Trophoblast cell (in vitro differentiated cells and primary cell): ENCODE measurements at regions not wholly inside any gene's neighbourhood (a gene's known extent, or its start where the extent isn't known, plus 50 kb on each side); places are given as distances from the start of the nearest gene placed in this dataset.

Source experiments
- DNase-seq, 2 donors: peaks; one replicate each; pipeline ENCODE4 v3.0.0-alpha.2; 2016
- H2AFZ ChIP-seq: 2 replicates; pipeline ENCODE4 v1.6.1; 2013; ENCODE audit warnings: low read length, moderate library complexity, mild to moderate bottlenecking; ENCODE audit not compliant: insufficient read depth, poor library complexity
- H2AK5ac ChIP-seq: 2 replicates; pipeline ENCODE4 v1.6.1; 2013; ENCODE audit warnings: mild to moderate bottlenecking, low read length
- H2BK120ac ChIP-seq: 2 replicates; pipeline ENCODE4 v1.6.1; 2013; ENCODE audit warnings: low read length, mild to moderate bottlenecking, moderate library complexity; ENCODE audit not compliant: insufficient read depth, poor library complexity
- H2BK12ac ChIP-seq: 2 replicates; pipeline ENCODE4 v1.6.1; 2013; ENCODE audit warnings: mild to moderate bottlenecking, low read length, moderate library complexity
- H2BK5ac ChIP-seq: 2 replicates; pipeline ENCODE4 v1.6.1; 2013; ENCODE audit warnings: low read length, low read depth, moderate library complexity, mild to moderate bottlenecking; ENCODE audit not compliant: poor library complexity
- H3K14ac ChIP-seq: 2 replicates; pipeline ENCODE4 v1.6.1; 2013; ENCODE audit warnings: mild to moderate bottlenecking, low read length
- H3K18ac ChIP-seq: 2 replicates; pipeline ENCODE4 v1.6.1; 2013; ENCODE audit warnings: mild to moderate bottlenecking, low read length
- H3K23ac ChIP-seq: 2 replicates; pipeline ENCODE4 v1.6.1; 2013; ENCODE audit warnings: low read length
- H3K27ac ChIP-seq: 2 replicates; pipeline ENCODE4 v1.5.1; 2013; ENCODE audit warnings: low read depth, mild to moderate bottlenecking, inconsistent platforms, low read length, moderate library complexity
- H3K27me3 ChIP-seq: 2 replicates; pipeline ENCODE4 v1.6.1; 2013; ENCODE audit warnings: inconsistent platforms, mild to moderate bottlenecking, low read length, moderate library complexity; ENCODE audit not compliant: insufficient read depth
- H3K36me3 ChIP-seq, 2 experiments: 1 replicate in 1 of 2; 2 replicates in 1 of 2; pipeline ENCODE4 v1.6.1; 2013; ENCODE audit warnings: low read length in 2 of 2, mild to moderate bottlenecking in 2 of 2, moderate library complexity in 1 of 2; ENCODE audit not compliant: insufficient read depth in 2 of 2, control insufficient read depth in 1 of 2
- H3K4ac ChIP-seq: 2 replicates; pipeline ENCODE4 v1.6.1; 2013; ENCODE audit warnings: low read depth, mild to moderate bottlenecking, low read length, moderate library complexity
- H3K4me1 ChIP-seq, 2 experiments: 1 replicate in 1 of 2; 2 replicates in 1 of 2; pipeline ENCODE4 v1.6.1; 2013; ENCODE audit warnings: low read length in 2 of 2, mild to moderate bottlenecking in 2 of 2, moderate library complexity in 1 of 2; ENCODE audit not compliant: insufficient read depth in 2 of 2, control insufficient read depth in 1 of 2
- H3K4me2 ChIP-seq: 2 replicates; pipeline ENCODE4 v1.6.1; 2013; ENCODE audit warnings: inconsistent platforms, mild to moderate bottlenecking, low read length, moderate library complexity
- H3K4me3 ChIP-seq: 2 replicates; pipeline ENCODE4 v1.5.1; 2013; ENCODE audit warnings: mild to moderate bottlenecking, low read depth, low read length, inconsistent platforms
- H3K79me1 ChIP-seq: one replicate; pipeline ENCODE4 v1.6.1; 2013; ENCODE audit warnings: low read length
- H3K79me2 ChIP-seq: 2 replicates; pipeline ENCODE4 v1.6.1; 2013; ENCODE audit warnings: low read length, mild to moderate bottlenecking; ENCODE audit not compliant: control insufficient read depth, insufficient read depth, poor library complexity
- H3K9ac ChIP-seq: 2 replicates; pipeline ENCODE4 v1.6.1; 2013; ENCODE audit warnings: mild to moderate bottlenecking, low read length
- H3K9me3 ChIP-seq: 2 replicates; pipeline ENCODE4 v1.6.1; 2013; ENCODE audit warnings: low read depth, mild to moderate bottlenecking, control low read depth, inconsistent platforms, low read length; ENCODE audit not compliant: insufficient read depth
- H4K12ac ChIP-seq: 2 replicates; pipeline ENCODE4 v1.6.1; 2013; ENCODE audit warnings: low read depth, mild to moderate bottlenecking, low read length, moderate library complexity
- H4K8ac ChIP-seq: 2 replicates; pipeline ENCODE4 v1.6.1; 2013; ENCODE audit warnings: low read depth, mild to moderate bottlenecking, low read length, moderate library complexity
- H4K91ac ChIP-seq: one replicate; pipeline ENCODE4 v1.6.1; 2013; ENCODE audit warnings: low read depth, mild to moderate bottlenecking, low read length, moderate library complexity
- WGBS: extraction: QIAGEN DNeasy Blood & Tissue Kit; methylation state at CpG from one replicate; pipeline ENCODE4 v1.1.7; 2013; ENCODE audit warnings: missing lambda C conversion rate; ENCODE audit not compliant: insufficient read length, insufficient coverage; ENCODE audit errors: extremely low coverage; 5-methylcytosine and 5-hydroxymethylcytosine counted together

- no peak overlapping the region for H3K4me2 ChIP-seq
- no peak overlapping the region for H4K12ac ChIP-seq
- no peak overlapping the region for H4K91ac ChIP-seq
- H3K79me1 ChIP-seq = no peaks in the 10 kb centered on the region
- H3K4me1 ChIP-seq = peaks cover 0 to 3% of the 10 kb centered on the region in 2 experiments
- no peak overlapping the region for H4K8ac ChIP-seq
- H3K79me2 ChIP-seq = no peaks in the 10 kb centered on the region
- H3K9me3 ChIP-seq = no peaks in the 10 kb centered on the region
- no peak overlapping the region for H2AK5ac ChIP-seq
- H2BK5ac ChIP-seq = no peak overlapping the region
- H3K18ac ChIP-seq = no peak overlapping the region
- no peak overlapping the region for H2AFZ ChIP-seq
- H3K9ac ChIP-seq = no peak overlapping the region
- no peak overlapping the region for H2BK120ac ChIP-seq
- no peak overlapping the region for H3K14ac ChIP-seq
- WGBS = no CpG with 5 or more reads among the region's 7 CpGs
- DNase-seq = peak; percentile 33 to 69
- H3K36me3 ChIP-seq = no peaks in the 10 kb centered on the region
- H3K4ac ChIP-seq = no peak overlapping the region
- H3K27me3 ChIP-seq = no peaks in the 10 kb centered on the region
- no peak overlapping the region for H2BK12ac ChIP-seq
- no peak overlapping the region for H3K23ac ChIP-seq
- H3K4me3 ChIP-seq = no peak overlapping the region
- no peak overlapping the region for H3K27ac ChIP-seq
Observed at GRCh38 chr4:54971474-54971950, 153.9 kb downstream of the KDR start.

GRCh38 chr4:54967289-54967688 is 158.1 kb downstream of the KDR start:
- Histone ChIP-seq H3K4me3 (no peak overlapping the region), H2AK5ac (no peak overlapping the region), H2BK12ac (no peak overlapping the region), H3K4me1 (peaks cover 0 to 3% of the 10 kb centered on the region in 2 experiments), H3K9me3 (no peaks in the 10 kb centered on the region), H3K4ac (no peak overlapping the region), H3K9ac (no peak overlapping the region), H3K4me2 (no peak overlapping the region), H4K12ac (no peak overlapping the region), H3K27ac (no peak overlapping the region), H2BK5ac (no peak overlapping the region), H3K79me1 (no peaks in the 10 kb centered on the region), H3K23ac (no peak overlapping the region), H3K18ac (no peak overlapping the region), H3K14ac (no peak overlapping the region), H4K91ac (no peak overlapping the region), H3K27me3 (no peaks in the 10 kb centered on the region), H3K36me3 (no peaks in the 10 kb centered on the region), H2BK120ac (no peak overlapping the region), H3K79me2 (no peaks in the 10 kb centered on the region), H4K8ac (no peak overlapping the region), H2AFZ (no peak overlapping the region)
- DNase-seq = no peak
- no CpG with 5 or more reads among the region's 3 CpGs for WGBS

- H2BK120ac ChIP-seq = no peak overlapping the region
- H3K18ac ChIP-seq = no peak overlapping the region
- no peak overlapping the region for H2AFZ ChIP-seq
- no peak overlapping the region for H4K8ac ChIP-seq
- H3K4me2 ChIP-seq = no peak overlapping the region
- no peak overlapping the region for H3K27ac ChIP-seq
- peak in 1 of 2 donors; percentile 33 for DNase-seq
- no peaks in the 10 kb centered on the region for H3K36me3 ChIP-seq
- no peak overlapping the region for H4K12ac ChIP-seq
- H4K91ac ChIP-seq = no peak overlapping the region
- no peak overlapping the region for H2BK12ac ChIP-seq
- H2BK5ac ChIP-seq = no peak overlapping the region
- no peaks in the 10 kb centered on the region for H3K9me3 ChIP-seq
- WGBS = no CpG with 5 or more reads among the region's 1 CpG
- no peaks in the 10 kb centered on the region for H3K79me1 ChIP-seq
- H3K79me2 ChIP-seq = no peaks in the 10 kb centered on the region
- H3K14ac ChIP-seq = no peak overlapping the region
- H3K9ac ChIP-seq = no peak overlapping the region
- no peak overlapping the region for H3K23ac ChIP-seq
- peaks cover 3 to 8% of the 10 kb centered on the region in 2 experiments for H3K4me1 ChIP-seq
- no peak overlapping the region for H2AK5ac ChIP-seq
- no peak overlapping the region for H3K4me3 ChIP-seq
- no peaks in the 10 kb centered on the region for H3K27me3 ChIP-seq
- no peak overlapping the region for H3K4ac ChIP-seq
Observed at GRCh38 chr4:54961357-54961975, 163.9 kb downstream of the KDR start.

DNA sequence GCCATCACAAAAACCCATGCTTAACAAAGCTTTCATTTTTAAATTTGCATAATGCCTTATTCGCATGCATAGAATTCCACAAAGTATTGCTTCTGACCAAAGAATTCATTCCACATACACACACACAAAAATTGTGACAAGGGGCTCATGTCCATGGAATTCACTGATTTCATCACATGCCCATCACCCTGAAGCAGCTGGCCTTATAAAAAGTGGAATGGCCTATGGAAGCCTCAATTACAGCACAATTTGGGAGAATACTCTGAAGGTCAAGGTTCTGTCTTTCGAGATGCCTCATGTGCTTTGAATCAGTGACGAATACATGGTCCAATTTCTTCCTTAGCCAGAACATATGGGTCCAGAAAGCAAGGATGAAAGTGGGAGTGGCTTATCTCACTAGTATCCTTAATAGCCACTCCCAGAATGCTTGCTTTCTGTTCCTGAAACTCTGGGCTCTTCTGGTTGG is 165.7 kb downstream of the KDR start:
- H4K8ac ChIP-seq = no peak overlapping the region
- H3K23ac ChIP-seq = no peak overlapping the region
- H3K9ac ChIP-seq = no peak overlapping the region
- H3K18ac ChIP-seq = no peak overlapping the region
- no peaks in the 10 kb centered on the region for H3K79me1 ChIP-seq
- H3K27me3 ChIP-seq = no peaks in the 10 kb centered on the region
- H3K36me3 ChIP-seq = no peaks in the 10 kb centered on the region
- no peak overlapping the region for H4K91ac ChIP-seq
- H3K4me2 ChIP-seq = no peak overlapping the region
- no peak overlapping the region for H3K27ac ChIP-seq
- H3K14ac ChIP-seq = no peak overlapping the region
- no peak overlapping the region for H2AFZ ChIP-seq
- no peak overlapping the region for H4K12ac ChIP-seq
- no peaks in the 10 kb centered on the region for H3K9me3 ChIP-seq
- peak; percentile 44 to 78 for DNase-seq
- no peak overlapping the region for H2BK5ac ChIP-seq
- no CpG with 5 or more reads among the region's 3 CpGs for WGBS
- no peak overlapping the region for H2AK5ac ChIP-seq
- H2BK12ac ChIP-seq = no peak overlapping the region
- no peak overlapping the region for H3K4me3 ChIP-seq
- no peak overlapping the region for H2BK120ac ChIP-seq
- H3K79me2 ChIP-seq = no peaks in the 10 kb centered on the region
- H3K4ac ChIP-seq = no peak overlapping the region
- peaks cover 5 to 13% of the 10 kb centered on the region in 2 experiments for H3K4me1 ChIP-seq
